Sigmoid colon (tissue), 6 donors: ENCODE measurements at regions not wholly inside any gene's neighbourhood (a gene's known extent, or its start where the extent isn't known, plus 50 kb on each side); places are given as distances from the start of the nearest gene placed in this dataset.

Experiments used
- DNase-seq: peaks from one replicate; pipeline ENCODE4 v3.0.0-alpha.2; 2019
- H3K27ac ChIP-seq, 4 donors: fragments of 200-600 bp; sonication (generic); one replicate each; pipeline ENCODE4 v1.5.1; 2016 to 2019; ENCODE audit warnings: mild to moderate bottlenecking in 1 of 4
- H3K27me3 ChIP-seq, 3 donors: fragments of 200-600 bp; sonication (generic); one replicate each; pipeline ENCODE4 v1.5.1; 2019; ENCODE audit warnings: mild to moderate bottlenecking in 1 of 3
- H3K36me3 ChIP-seq, 4 donors: fragments of 200-600 bp; sonication (generic); one replicate each; pipeline ENCODE4 v1.5.1; 2016 to 2019
- H3K4me1 ChIP-seq, 4 donors: fragments of 200-600 bp; sonication (generic); one replicate each; pipeline ENCODE4 v1.5.1; 2017 to 2019
- H3K4me3 ChIP-seq, 4 donors: fragments of 200-600 bp; sonication (generic); one replicate each; pipeline ENCODE4 v1.5.1; 2017 to 2019; ENCODE audit warnings: mild to moderate bottlenecking in 2 of 4, moderate library complexity in 1 of 4
- H3K9me3 ChIP-seq, 4 donors: fragments of 200-600 bp in 3 of 4; sonication (generic) in 3 of 4; one replicate each; pipeline versions ENCODE4 v1.5.1 to v1.6.1; 2013 to 2019
- EP300 ChIP-seq, 4 donors: sonication (generic); formaldehyde crosslinking; IDR thresholded peaks; one replicate each; pipeline ENCODE4 v1.6.1; 2017; ENCODE audit warnings: antibody characterized with exemption in 4 of 4
- POLR2A ChIP-seq, 2 donors: fragments of 450-650 bp; IDR thresholded peaks; one replicate each; pipeline ENCODE4 v1.6.1; 2016; ENCODE audit warnings: antibody characterized with exemption in 2 of 2, mild to moderate bottlenecking in 2 of 2, moderate library complexity in 2 of 2
- POLR2AphosphoS5 ChIP-seq, 4 donors: sonication (generic); formaldehyde crosslinking; IDR thresholded peaks; one replicate each; pipeline ENCODE4 v1.6.1; 2017; ENCODE audit warnings: antibody characterized with exemption in 4 of 4
- WGBS, 2 donors: extraction: QIAGEN DNeasy Blood & Tissue Kit; methylation state at CpG; one replicate each; pipeline ENCODE4 v1.1.7; 2013; 5-methylcytosine and 5-hydroxymethylcytosine counted together
- intact Hi-C: fragments of 100-400 bp; cut with DNase I; formaldehyde crosslinking; loops from one replicate; pipeline ENCODE4 v1.15.1; 2023
- TF ChIP-seq, protein P1 (sequence below), 4 experiments: fragments of 450-650 bp in 3 of 4; fragments of 200-600 bp in 1 of 4; IDR thresholded peaks; one replicate each; pipeline ENCODE4 v1.5.1; 2016 to 2019; ENCODE audit warnings: antibody characterized with exemption in 4 of 4, mild to moderate bottlenecking in 3 of 4, moderate library complexity in 2 of 4
- donor health status: healthy with polysubstance abuse.
- donor health status: healthy.

DNA sequence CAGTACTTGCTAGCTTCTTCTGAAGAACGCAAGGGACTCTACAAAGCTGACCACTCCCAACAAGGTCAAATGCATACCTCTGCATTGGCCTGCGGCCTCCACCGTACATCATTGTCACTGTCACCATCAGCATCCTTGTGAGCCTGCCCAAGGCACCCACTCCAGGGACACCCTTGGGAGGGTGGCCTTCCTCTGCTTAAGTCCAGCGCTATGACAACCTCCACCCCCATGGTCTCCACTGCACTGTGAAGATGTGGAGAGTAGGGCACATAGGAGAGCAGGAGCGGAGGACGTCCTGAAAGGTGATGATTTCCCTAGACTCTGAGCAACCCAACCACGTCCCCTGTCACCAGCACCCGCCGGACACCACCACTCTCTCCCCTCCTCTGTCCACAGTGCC, 252.8 kb downstream of the ALG10 start:
- no peak for DNase-seq
- 90 to 93% methylated on average over 9 of the region's 9 CpGs for WGBS, 2 donors
- H3K9me3 ChIP-seq, result no peaks in the 10 kb centered on the region
- no peak overlapping the region for H3K4me3 ChIP-seq
- no peaks in the 10 kb centered on the region for H3K27me3 ChIP-seq
- no peaks in the 10 kb centered on the region for H3K36me3 ChIP-seq
- intact Hi-C loops, result no loop called here
- TF ChIP-seq POLR2A (IDR thresholded peaks at IDR 0.05) (no peak), EP300 (IDR thresholded peaks at IDR 0.05) (no peak), POLR2AphosphoS5 (IDR thresholded peaks at IDR 0.05) (no peak)
- TF ChIP-seq, protein P1, sequence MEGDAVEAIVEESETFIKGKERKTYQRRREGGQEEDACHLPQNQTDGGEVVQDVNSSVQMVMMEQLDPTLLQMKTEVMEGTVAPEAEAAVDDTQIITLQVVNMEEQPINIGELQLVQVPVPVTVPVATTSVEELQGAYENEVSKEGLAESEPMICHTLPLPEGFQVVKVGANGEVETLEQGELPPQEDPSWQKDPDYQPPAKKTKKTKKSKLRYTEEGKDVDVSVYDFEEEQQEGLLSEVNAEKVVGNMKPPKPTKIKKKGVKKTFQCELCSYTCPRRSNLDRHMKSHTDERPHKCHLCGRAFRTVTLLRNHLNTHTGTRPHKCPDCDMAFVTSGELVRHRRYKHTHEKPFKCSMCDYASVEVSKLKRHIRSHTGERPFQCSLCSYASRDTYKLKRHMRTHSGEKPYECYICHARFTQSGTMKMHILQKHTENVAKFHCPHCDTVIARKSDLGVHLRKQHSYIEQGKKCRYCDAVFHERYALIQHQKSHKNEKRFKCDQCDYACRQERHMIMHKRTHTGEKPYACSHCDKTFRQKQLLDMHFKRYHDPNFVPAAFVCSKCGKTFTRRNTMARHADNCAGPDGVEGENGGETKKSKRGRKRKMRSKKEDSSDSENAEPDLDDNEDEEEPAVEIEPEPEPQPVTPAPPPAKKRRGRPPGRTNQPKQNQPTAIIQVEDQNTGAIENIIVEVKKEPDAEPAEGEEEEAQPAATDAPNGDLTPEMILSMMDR (IDR thresholded peaks at IDR 0.05), result no peak
- no peak overlapping the region for H3K27ac ChIP-seq
- H3K4me1 ChIP-seq, result no peaks in the 10 kb centered on the region

DNA sequence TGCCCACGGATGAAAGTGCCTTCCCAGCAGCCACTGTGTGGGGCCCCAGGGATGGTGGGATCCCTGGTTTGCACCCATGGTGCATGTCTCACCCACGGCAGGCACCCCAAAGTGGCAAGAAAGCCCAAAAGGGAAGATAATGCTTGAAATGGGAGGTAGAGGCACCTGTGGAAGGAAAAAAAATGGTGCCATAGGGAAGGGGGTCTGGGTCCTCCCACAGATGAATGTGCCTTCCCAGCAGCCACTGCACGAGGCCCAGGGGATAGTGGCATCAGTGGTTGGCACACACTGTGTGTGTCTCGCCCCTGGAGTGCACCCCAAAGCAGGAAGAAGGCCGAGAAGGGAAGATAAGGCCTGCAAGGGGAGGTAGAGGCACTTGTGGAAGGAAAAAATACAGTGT, 264.2 kb downstream of the ALG10 start:
- no peak overlapping the region for H3K27ac ChIP-seq
- H3K4me1 ChIP-seq, result no peaks in the 10 kb centered on the region
- 50 to 61% methylated on average over 5 of the region's 5 CpGs for WGBS, 2 donors
- no peaks in the 10 kb centered on the region for H3K36me3 ChIP-seq
- TF ChIP-seq POLR2A (IDR thresholded peaks at IDR 0.05) (no peak), POLR2AphosphoS5 (IDR thresholded peaks at IDR 0.05) (no peak), EP300 (IDR thresholded peaks at IDR 0.05) (no peak)
- TF ChIP-seq, protein P1 (IDR thresholded peaks at IDR 0.05), result no peak
- no peaks in the 10 kb centered on the region for H3K27me3 ChIP-seq
- H3K9me3 ChIP-seq, result peaks cover 3 to 38% (median 10%) of the 10 kb centered on the region in 4 donors
- intact Hi-C loops, result no loop called here
- no peak for DNase-seq
- H3K4me3 ChIP-seq, result no peak overlapping the region

DNA sequence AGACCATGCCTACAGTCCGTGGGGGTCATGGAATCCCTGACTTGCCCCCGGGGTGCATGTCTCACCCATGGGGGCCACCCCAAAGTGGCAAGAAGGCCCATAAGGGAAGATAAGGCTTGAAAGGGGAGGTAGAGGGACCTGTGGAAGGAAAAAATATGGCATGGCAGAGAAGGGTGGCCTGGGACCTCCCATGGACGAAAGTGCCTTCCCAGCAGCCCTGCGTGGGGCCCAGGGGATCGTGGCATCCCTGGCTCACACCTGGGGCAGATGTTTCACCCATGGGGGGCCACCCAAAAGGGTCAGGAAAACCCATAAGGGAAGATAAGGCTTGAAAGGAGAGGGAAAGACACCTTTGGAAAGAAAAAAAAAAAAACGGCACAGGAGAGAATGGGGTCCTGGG, 264.6 kb downstream of the ALG10 start:
- intact Hi-C loops, result no loop called here
- peaks cover 3 to 38% (median 10%) of the 10 kb centered on the region in 4 donors for H3K9me3 ChIP-seq
- DNase-seq, result no peak

DNA sequence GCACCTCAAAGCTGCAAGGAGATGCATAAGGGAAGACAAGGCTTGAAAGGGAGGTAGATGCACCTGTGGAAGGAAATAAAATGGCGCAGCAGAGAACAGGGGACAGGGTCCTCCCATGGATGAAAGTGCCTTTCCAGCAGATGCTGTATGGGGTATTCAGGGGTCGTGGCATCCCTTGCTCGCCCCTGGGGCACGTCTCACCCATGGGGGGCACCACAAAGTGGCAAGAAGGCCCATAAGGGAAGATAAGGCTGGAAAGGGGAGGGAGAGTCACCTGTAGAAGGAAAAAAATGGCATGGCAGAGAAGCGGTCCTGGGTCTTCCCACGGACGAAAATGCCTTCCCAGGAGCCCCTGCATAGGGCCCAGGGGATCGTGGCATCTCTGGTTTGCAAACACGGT, 265.1 kb downstream of the ALG10 start:
- H3K4me1 ChIP-seq, result no peaks in the 10 kb centered on the region
- TF ChIP-seq EP300 (IDR thresholded peaks at IDR 0.05), result no peak
- no peak for TF ChIP-seq POLR2AphosphoS5 (IDR thresholded peaks at IDR 0.05)
- no peak for TF ChIP-seq POLR2A (IDR thresholded peaks at IDR 0.05)
- TF ChIP-seq, protein P1 (IDR thresholded peaks at IDR 0.05), result no peak
- 58 to 67% methylated on average over 9 of the region's 9 CpGs for WGBS, 2 donors
- no peaks in the 10 kb centered on the region for H3K27me3 ChIP-seq
- intact Hi-C loops, result no loop called here
- no peak for DNase-seq
- no peak overlapping the region for H3K4me3 ChIP-seq
- no peak overlapping the region for H3K27ac ChIP-seq
- no peaks in the 10 kb centered on the region for H3K36me3 ChIP-seq
- peaks cover 3 to 39% (median 10%) of the 10 kb centered on the region in 4 donors for H3K9me3 ChIP-seq

More for the DNA sequence above, 264.6 kb downstream of the ALG10 start:
- Histone ChIP-seq H3K4me1 (no peaks in the 10 kb centered on the region), H3K36me3 (no peaks in the 10 kb centered on the region), H3K27ac (no peak overlapping the region), H3K27me3 (no peaks in the 10 kb centered on the region), H3K4me3 (no peak overlapping the region)
- WGBS, 2 donors, result 72 to 81% methylated on average over 6 of the region's 6 CpGs
- TF ChIP-seq POLR2AphosphoS5 (IDR thresholded peaks at IDR 0.05) (no peak), EP300 (IDR thresholded peaks at IDR 0.05) (no peak), POLR2A (IDR thresholded peaks at IDR 0.05) (no peak)
- TF ChIP-seq, protein P1 (IDR thresholded peaks at IDR 0.05), result no peak
